Kidney epithelial cell (primary cell): ENCODE measurements at regions not wholly inside any gene's neighbourhood (a gene's known extent, or its start where the extent isn't known, plus 50 kb on each side); places are given as distances from the start of the nearest gene placed in this dataset.

Source experiments
- DNase-seq: peaks from one replicate; pipeline ENCODE4 v3.0.0-alpha.2; 2010; ENCODE audit warnings: low read depth
- H3K27me3 ChIP-seq: 2 replicates; pipeline ENCODE4 v1.6.0; 2011; ENCODE audit warnings: low read length; ENCODE audit not compliant: control insufficient read depth, insufficient read depth
- H3K36me3 ChIP-seq: 2 replicates; pipeline ENCODE4 v1.5.1; 2011; ENCODE audit warnings: low read length; ENCODE audit not compliant: control insufficient read depth, insufficient read depth
- H3K4me3 ChIP-seq: 2 replicates; pipeline ENCODE4 v1.5.1; 2011; ENCODE audit warnings: low read depth, mild to moderate bottlenecking, control low read depth, low read length
- CTCF ChIP-seq: IDR thresholded peaks from 2 replicates; pipeline ENCODE4 v1.5.1; 2011; ENCODE audit warnings: mild to moderate bottlenecking, moderate library complexity, low read length, control low read depth, inconsistent platforms; ENCODE audit not compliant: insufficient read depth, poor library complexity, severe bottlenecking

- no peak for TF ChIP-seq CTCF
- DNase-seq, result no peak
- H3K27me3 ChIP-seq, result no peaks in the 10 kb centered on the region
- H3K36me3 ChIP-seq, result no peaks in the 10 kb centered on the region
- H3K4me3 ChIP-seq, result no peak overlapping the region
Observed at GRCh38 chr4:171602638-171603355, 210.4 kb upstream of the GALNTL6 start.

GRCh38 chr4:171601091-171601490 lies 212.1 kb upstream of the GALNTL6 start:
- DNase-seq, result peak; percentile 18
- H3K4me3 ChIP-seq, result no peak overlapping the region
- H3K36me3 ChIP-seq, result no peaks in the 10 kb centered on the region
- TF ChIP-seq CTCF, result no peak
- H3K27me3 ChIP-seq, result no peaks in the 10 kb centered on the region

- no peak overlapping the region for H3K4me3 ChIP-seq
- no peaks in the 10 kb centered on the region for H3K36me3 ChIP-seq
- no peak for DNase-seq
- TF ChIP-seq CTCF, result no peak
- no peaks in the 10 kb centered on the region for H3K27me3 ChIP-seq
Observed at GRCh38 chr4:171599628-171600027, 213.6 kb upstream of the GALNTL6 start.

GRCh38 chr4:171594293-171594692 lies 218.9 kb upstream of the GALNTL6 start:
- TF ChIP-seq CTCF, result no peak
- Histone ChIP-seq H3K27me3 (no peaks in the 10 kb centered on the region), H3K4me3 (no peak overlapping the region), H3K36me3 (no peaks in the 10 kb centered on the region)
- no peak for DNase-seq

- no peak for DNase-seq
- Histone ChIP-seq H3K36me3 (no peaks in the 10 kb centered on the region), H3K4me3 (no peak overlapping the region), H3K27me3 (no peaks in the 10 kb centered on the region)
- TF ChIP-seq CTCF, result no peak
Observed at GRCh38 chr4:171590716-171591115, 222.5 kb upstream of the GALNTL6 start.

GRCh38 chr4:171588764-171589163 lies 224.4 kb upstream of the GALNTL6 start:
- H3K36me3 ChIP-seq, result no peaks in the 10 kb centered on the region
- no peaks in the 10 kb centered on the region for H3K27me3 ChIP-seq
- no peak for TF ChIP-seq CTCF
- H3K4me3 ChIP-seq, result no peak overlapping the region
- no peak for DNase-seq
